Peyer's patch (tissue), 4 donors: ENCODE measurements at regions not wholly inside any gene's neighbourhood (a gene's known extent, or its start where the extent isn't known, plus 50 kb on each side); places are given as distances from the start of the nearest gene placed in this dataset.

ENCODE experiments used
- DNase-seq, 3 donors: peaks; one replicate each; pipeline ENCODE4 v3.0.0-alpha.2; 2017 to 2019
- H3K27ac ChIP-seq, 4 donors: fragments of 200-600 bp; sonication (generic); one replicate each; pipeline ENCODE4 v1.5.1; 2016 to 2019
- H3K27me3 ChIP-seq, 2 donors: fragments of 200-600 bp; sonication (generic); one replicate each; pipeline ENCODE4 v1.5.1; 2019
- H3K36me3 ChIP-seq, 3 donors: fragments of 200-600 bp; sonication (generic); one replicate each; pipeline ENCODE4 v1.5.1; 2016 to 2019
- H3K4me1 ChIP-seq, 4 donors: fragments of 200-600 bp; sonication (generic); one replicate each; pipeline ENCODE4 v1.5.1; 2016 to 2019
- H3K4me3 ChIP-seq, 4 donors: fragments of 200-600 bp; sonication (generic); 1 replicate in 3 of 4; 2 replicates in 1 of 4; pipeline ENCODE4 v1.5.1; 2016 to 2019; ENCODE audit warnings: mild to moderate bottlenecking in 1 of 4
- H3K9me3 ChIP-seq, 4 donors: fragments of 200-600 bp; sonication (generic); one replicate each; pipeline ENCODE4 v1.5.1; 2016 to 2019; ENCODE audit warnings: mild to moderate bottlenecking in 1 of 4
- CTCF ChIP-seq, 6 experiments: fragments of 450-650 bp in 4 of 6; fragments of 200-600 bp in 2 of 6; sonication (generic) in 1 of 6; IDR thresholded peaks; one replicate each; pipeline ENCODE4 v1.5.1; 2017 to 2019; ENCODE audit warnings: antibody characterized with exemption in 6 of 6, mild to moderate bottlenecking in 3 of 6, moderate library complexity in 1 of 6
- POLR2A ChIP-seq, 2 donors: fragments of 450-650 bp; IDR thresholded peaks; one replicate each; pipeline ENCODE4 v1.5.1; 2017; ENCODE audit warnings: antibody characterized with exemption in 2 of 2, mild to moderate bottlenecking in 2 of 2, moderate library complexity in 2 of 2

DNA sequence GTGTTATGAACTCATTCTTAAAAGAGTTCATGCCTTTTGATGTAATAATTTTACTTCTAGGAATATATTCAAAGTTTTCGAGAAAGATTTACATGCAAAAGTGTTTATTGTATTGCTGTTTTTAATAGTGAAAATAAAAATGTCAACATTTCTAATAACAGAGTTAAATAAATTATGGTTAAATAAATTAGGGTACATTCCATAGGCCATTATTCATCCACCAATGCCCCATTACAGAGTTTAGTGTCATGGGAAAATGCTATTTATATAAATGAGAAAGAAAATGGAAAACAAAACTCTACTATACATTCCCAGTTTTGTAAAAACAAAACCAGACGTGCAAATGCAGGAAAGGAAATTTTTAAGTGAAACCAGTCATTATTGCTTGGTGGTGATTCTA lies 538.1 kb upstream of the TBL1XR1 start:
- no peak for TF ChIP-seq CTCF (IDR thresholded peaks at IDR 0.05)
- TF ChIP-seq POLR2A (IDR thresholded peaks at IDR 0.05) = no peak
- Histone ChIP-seq H3K9me3 (no peaks in the 10 kb centered on the region), H3K4me1 (no peaks in the 10 kb centered on the region), H3K27me3 (no peaks in the 10 kb centered on the region), H3K27ac (no peak overlapping the region), H3K36me3 (no peaks in the 10 kb centered on the region), H3K4me3 (no peak overlapping the region)
- DNase-seq = no peak

DNA sequence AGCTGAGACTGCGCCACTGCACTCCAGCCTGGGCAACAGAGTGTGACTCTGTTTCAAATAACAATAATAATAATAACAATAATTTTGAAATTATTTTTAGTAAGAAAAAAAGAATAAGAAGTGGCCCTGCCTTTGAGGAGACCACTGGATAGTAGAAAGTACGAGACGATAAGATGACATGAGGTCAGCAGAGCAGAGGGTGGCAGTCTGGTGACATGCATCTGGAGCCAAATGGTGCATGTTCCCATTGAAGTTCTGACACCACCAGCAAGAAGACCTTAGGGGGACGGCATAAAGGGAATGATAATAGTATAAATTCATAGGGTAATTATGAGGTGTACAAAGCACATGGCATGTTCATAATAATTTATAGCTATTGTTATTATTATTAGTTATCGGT lies 542.2 kb upstream of the TBL1XR1 start:
- Histone ChIP-seq H3K27me3 (no peaks in the 10 kb centered on the region), H3K9me3 (no peaks in the 10 kb centered on the region), H3K27ac (no peak overlapping the region), H3K4me3 (no peak overlapping the region), H3K4me1 (no peaks in the 10 kb centered on the region), H3K36me3 (no peaks in the 10 kb centered on the region)
- TF ChIP-seq CTCF (IDR thresholded peaks at IDR 0.05) (no peak), POLR2A (IDR thresholded peaks at IDR 0.05) (no peak)
- no peak for DNase-seq

- TF ChIP-seq POLR2A (IDR thresholded peaks at IDR 0.05) = no peak
- no peak for TF ChIP-seq CTCF (IDR thresholded peaks at IDR 0.05)
- H3K4me1 ChIP-seq = no peaks in the 10 kb centered on the region
- no peaks in the 10 kb centered on the region for H3K27me3 ChIP-seq
- H3K4me3 ChIP-seq = no peak overlapping the region
- H3K9me3 ChIP-seq = no peaks in the 10 kb centered on the region
- H3K27ac ChIP-seq = no peak overlapping the region
- no peak for DNase-seq
- H3K36me3 ChIP-seq = no peaks in the 10 kb centered on the region
Observed at GRCh38 chr3:177740254-177740653, 543.0 kb upstream of the TBL1XR1 start.

- no peaks in the 10 kb centered on the region for H3K4me1 ChIP-seq
- no peak for DNase-seq
- no peaks in the 10 kb centered on the region for H3K27me3 ChIP-seq
- H3K4me3 ChIP-seq = no peak overlapping the region
- H3K27ac ChIP-seq = no peak overlapping the region
- TF ChIP-seq POLR2A (IDR thresholded peaks at IDR 0.05) (no peak), CTCF (IDR thresholded peaks at IDR 0.05) (no peak)
- H3K36me3 ChIP-seq = no peaks in the 10 kb centered on the region
- no peaks in the 10 kb centered on the region for H3K9me3 ChIP-seq
Observed at GRCh38 chr3:177742273-177742672, 545.0 kb upstream of the TBL1XR1 start.

GRCh38 chr3:177743173-177743890 lies 546.0 kb upstream of the TBL1XR1 start:
- TF ChIP-seq POLR2A (IDR thresholded peaks at IDR 0.05) (no peak), CTCF (IDR thresholded peaks at IDR 0.05) (no peak)
- Histone ChIP-seq H3K27me3 (no peaks in the 10 kb centered on the region), H3K36me3 (no peaks in the 10 kb centered on the region), H3K27ac (no peak overlapping the region), H3K9me3 (no peaks in the 10 kb centered on the region), H3K4me3 (no peak overlapping the region), H3K4me1 (no peaks in the 10 kb centered on the region)
- no peak for DNase-seq
